NOMO-1 treated with dmso at 0.1 percent for 144 hours (cell line): ENCODE measurements at regions not wholly inside any gene's neighbourhood (a gene's known extent, or its start where the extent isn't known, plus 50 kb on each side); places are given as distances from the start of the nearest gene placed in this dataset.
"Not testable (repeated sequence)": the region's sequence is repeated elsewhere in the genome, so short reads cannot be mapped to it uniquely, and the experiment has no call there.

Experiments used
- DNase-seq: peaks from one replicate; lab custom pipeline; 2025; ENCODE audit not compliant: unreplicated experiment; lab: John Stamatoyannopoulos, UW

DNA sequence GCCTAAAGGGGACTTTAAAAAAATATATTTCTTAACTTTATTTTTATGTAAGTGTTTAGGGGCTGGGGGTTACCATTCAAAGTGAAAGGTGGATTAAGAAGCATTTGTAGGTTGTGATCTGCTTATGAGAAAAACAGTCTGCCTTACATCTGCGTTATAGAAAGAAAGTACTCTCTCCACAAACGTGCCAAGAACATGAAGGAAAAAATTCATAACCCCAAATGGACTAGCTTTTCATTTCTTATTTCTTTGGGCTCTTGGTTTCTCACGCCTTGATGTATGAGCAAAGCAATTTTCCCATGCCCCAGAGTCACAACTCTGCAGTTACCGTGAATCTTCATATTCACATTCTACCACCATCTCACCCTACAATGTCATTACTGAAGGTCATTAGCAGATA is 1165.1 kb upstream of the ADGRL4 start:
- DNase-seq, result no peak

DNA sequence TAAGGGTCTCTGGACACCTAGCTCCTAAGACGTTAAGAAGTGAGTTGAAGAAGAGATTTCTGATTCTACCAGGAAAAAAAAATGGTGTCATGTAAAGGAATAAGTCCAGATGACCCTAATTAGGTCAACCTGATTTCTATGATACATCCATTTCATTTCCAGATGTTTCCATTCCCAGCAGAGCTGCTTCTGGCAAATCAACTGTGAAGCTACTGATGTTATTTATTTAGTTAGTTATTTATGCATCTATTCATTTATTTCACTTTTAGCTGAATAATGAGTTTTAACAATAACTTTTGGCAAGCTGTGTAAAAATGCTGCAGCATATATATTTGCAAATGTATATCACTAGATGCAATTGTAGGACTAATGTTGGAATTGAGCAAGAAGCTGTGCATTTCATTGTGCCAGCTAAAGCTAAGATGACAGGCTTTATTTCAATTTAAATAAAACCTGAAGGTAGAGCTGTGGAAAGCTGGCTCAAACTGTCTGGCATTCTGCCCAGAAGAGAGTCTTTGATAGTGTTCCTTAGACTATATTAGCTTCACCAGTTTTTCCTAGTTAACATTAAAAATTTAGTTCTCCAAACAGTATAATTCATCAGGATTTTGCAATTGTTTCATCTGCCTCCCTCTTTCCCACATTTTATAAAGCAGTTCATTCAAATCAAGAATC is 1164.4 kb upstream of the ADGRL4 start:
- no peak for DNase-seq

DNA sequence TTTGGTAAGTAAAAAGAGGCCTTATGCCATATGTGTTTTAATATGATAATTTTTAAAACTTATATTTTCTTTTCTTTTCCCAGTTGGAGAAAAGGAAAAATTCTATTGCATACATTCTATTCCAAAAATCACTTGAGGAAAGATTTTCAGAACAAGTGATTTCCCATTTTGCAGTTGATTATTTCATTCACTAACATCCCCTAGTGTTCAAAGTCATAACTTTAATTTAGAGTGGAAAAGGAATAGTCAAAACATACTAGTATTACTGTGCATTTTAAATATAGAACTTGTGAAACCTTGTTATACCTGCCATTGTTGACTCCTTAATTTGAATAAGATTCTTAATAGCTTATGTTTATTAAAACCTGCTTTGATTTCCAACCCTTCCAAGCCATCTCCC is 1157.6 kb upstream of the ADGRL4 start:
- DNase-seq, result no peak

DNA sequence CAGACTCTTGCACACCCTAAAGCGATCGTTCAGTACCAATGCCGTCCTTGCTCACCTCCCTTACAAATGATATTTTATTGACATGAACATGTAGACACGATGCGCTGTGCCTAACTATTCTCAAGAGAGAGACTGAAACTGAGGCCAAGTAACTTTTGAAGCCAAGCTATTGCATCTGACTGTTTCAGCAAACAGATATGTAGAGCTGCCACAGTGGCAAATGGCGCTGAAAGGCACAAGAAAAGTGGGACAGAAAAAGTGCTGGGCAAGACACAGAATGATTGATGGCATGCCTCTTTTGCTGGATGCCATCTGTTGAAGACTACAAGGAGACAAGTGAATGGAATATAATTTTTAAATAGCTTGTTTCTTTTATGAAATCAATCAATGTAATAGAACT is 1157.2 kb upstream of the ADGRL4 start:
- no peak for DNase-seq

DNA sequence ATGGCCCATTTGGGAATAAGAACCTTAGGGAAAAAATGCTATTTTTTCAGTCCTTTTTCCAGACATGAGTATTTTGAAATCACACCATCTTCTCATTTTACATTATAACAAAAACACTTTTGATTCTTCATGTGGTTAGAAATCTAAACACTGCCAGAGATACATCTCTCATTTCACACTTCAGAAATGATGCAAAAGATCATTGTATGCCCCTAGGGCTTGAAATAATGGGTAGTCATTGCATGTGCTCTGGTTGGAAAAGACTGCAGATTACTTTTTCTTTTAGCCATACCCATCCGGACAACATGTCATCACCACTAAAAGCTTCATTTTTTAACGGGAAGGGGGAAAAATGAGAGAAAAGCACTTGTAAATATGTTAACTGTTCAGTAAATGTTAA is 1152.2 kb upstream of the ADGRL4 start:
- no peak for DNase-seq

DNA sequence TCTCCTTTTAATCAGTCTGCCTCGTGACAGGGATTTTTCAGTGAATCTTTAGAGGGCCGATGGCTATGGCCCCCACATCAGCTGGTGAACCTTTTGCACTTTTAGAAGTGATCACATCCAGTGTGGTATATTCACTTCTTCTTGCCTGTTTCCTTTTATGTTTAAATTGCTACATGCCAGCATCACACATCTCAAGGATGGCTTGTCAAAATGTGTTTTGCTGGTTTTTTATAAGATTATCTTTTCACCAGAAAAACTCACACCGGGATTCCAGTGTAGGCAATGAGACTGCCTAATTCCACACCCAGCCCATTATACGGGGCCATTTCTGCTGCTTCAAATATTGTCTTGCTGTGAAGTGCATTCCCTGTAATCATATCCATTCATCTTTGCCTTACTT is 1151.7 kb upstream of the ADGRL4 start:
- no peak for DNase-seq

DNA sequence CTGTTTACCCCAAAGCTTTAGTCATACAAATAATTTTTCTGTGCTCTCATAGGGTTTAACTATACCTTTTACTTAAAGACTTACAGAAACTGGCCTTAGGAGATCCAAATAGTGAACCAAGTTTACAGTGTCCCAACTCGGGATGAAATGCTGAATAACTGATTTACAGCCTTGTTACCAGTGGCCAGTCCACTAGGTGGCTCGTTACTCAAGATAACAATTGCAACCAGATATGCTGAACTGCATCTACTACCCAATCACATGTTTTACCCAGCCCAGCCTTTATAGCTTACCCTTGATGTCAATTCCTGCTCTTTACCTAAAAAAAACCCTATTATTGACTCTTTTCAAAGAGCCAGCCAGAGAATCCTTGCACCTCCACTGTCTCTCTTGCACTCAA is 1148.8 kb upstream of the ADGRL4 start:
- no peak for DNase-seq

DNA sequence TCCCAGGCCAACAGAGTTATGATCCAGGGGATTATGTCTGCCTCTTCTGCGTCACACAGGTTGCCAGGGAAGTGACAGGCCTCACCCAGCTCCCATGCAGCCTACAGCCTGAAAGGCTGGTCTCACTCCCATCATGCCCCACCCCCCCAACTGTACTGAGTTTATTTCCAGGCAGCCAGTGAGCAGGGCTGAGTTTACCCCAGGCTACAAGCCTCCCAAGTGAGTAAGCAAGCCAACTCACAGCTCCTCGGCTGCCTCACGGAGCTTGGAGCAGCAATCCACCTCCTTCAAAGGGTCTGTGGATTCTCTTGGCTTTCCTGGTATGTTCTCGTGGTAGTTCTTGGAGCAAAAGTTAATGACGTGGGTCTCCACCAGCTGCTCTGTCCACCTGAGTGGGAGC is 1147.6 kb upstream of the ADGRL4 start:
- DNase-seq, result no peak

DNA sequence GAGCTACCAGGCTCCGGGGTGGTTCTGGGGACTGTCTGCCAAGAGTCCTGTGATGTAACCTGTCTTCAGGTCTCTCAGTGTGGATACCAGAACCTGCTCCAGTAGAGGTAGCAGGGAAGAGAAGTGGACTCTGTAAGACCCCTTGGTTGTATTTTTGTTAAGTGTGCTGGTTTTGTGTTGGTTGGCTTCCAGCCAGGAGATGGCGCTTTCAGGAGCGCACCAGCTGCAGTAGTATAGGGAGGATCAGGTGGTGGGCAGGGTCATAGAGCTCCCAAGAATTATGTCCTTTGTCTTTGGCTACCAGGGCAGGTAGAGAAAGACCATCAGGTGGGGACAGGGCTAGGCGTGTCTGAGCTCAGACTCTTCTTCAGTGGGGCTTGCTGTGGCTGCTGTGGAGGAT is 1147.2 kb upstream of the ADGRL4 start:
- no peak for DNase-seq

DNA sequence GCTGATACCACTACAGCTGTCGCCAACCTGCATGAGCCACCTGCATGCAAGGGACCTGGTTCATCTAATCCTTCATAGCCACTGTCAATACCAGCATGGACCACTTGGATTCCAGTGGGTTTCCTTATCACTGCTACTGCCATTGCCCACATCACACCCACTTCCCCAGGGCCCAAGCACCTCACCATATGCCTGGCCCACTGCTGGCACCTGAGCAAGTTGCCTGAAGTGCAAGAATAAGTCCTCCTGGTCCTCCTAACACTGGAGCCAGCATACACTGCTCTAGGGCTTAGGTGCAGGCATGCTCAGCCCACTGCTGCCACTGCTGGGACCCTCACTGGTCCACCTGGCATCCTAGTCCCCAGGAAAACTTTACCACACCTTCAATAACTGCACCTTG is 1136.8 kb upstream of the ADGRL4 start:
- no peak for DNase-seq

DNA sequence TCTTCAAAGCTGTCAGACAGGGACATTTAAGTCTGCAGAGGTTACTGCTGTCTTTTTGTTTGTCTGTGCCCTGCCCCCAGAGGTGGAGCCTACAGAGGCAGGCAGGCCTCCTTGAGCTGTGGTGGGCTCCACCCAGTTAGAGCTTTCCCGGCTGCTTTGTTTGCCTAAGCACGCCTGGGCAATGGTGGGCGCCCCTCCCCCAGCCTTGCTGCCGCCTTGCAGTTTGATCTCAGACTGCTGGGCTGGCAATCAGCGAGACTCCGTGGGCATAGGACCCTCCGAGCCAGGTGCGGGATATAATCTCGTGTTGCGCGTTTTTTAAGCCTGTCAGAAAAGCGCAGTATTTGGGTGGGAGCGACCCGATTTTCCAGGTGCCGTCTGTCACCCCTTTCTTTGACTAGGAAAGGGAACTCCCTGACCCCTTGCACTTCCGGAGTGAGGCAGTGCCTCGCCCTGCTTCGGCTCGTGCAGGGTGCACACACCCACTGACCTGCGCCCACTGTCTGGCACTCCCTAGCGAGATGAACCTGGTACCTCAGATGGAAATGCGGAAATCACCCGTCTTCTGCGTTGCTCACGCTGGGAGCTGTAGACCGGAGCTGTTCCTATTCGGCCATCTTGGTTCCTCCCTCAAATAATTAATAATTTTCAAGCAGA is 1131.5 kb upstream of the ADGRL4 start:
- not testable (repeated sequence) for DNase-seq

DNA sequence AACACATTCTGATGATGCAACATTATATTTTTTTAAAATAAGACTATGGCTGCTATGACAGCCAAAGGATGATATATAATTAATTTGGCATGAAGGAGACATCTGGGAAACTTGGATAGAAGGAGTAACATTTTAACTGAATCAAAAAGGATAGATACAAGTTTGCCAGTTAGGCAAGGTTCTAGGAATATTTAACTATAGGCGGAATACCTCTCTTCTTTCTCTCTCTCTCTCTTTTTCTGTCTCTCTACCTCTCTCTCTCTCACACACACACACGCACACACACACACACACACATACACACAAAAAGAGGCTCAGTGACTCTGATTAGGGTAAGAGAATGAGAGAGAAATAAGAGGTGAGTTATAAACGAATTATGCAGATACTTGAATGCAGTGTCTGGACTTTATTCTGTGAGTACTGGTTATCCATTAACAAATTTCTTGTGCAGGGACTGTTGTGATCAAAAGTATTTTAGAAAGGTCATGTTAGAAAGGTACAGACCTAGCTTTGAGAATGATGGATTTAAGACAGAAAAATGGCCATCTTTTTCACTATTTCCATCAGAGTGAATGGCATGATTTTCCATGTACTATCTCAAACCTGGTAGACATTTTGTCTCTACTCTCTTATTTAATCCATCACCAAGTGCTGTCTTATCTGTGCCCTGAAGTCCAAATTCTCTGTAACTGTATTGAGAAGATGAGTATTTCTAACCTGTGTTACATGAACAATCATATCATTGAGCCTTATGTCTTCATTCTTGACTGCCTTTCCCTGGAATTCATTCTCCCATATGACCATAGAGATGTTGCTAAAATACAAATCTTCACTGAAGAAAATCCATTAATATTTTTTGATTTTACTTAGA is 1106.9 kb upstream of the ADGRL4 start:
- no peak for DNase-seq

DNA sequence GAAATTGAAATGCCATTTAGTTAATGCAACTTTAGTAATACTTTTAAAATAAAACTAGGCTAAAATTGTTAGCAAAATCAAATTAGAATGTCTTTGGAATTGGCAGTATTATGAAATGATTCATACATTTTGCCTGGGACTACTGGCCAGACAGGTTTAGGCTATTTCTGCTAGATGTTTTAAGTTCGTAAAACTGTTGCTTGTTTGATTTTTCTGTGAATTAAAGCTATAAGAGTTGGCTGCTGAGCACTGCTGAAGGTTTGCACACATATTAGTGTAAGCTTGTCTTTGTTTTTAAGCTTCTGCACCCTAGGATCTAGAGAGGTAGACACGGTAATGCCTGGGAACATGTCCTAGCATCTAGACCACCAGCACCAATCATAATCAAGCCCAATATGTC is 1094.6 kb upstream of the ADGRL4 start:
- no peak for DNase-seq

DNA sequence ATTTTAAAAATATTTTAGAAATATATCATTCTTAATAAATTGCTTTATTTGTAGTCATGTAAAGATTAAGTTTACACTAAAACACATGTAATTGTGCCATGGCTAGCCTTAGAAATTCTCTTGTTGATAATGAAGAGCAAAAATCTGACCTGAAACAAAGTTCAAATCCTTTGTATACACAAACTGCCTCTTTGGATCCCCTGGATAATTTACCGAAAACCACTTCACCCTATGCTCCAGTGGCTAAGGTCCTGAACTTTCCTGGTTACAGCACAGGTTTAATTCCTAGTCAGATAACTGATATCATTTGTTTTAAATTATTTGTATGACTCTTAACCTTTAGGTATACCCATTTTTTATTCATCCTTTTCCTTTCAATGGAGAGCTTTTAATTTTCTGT is 1093.2 kb upstream of the ADGRL4 start:
- no peak for DNase-seq

DNA sequence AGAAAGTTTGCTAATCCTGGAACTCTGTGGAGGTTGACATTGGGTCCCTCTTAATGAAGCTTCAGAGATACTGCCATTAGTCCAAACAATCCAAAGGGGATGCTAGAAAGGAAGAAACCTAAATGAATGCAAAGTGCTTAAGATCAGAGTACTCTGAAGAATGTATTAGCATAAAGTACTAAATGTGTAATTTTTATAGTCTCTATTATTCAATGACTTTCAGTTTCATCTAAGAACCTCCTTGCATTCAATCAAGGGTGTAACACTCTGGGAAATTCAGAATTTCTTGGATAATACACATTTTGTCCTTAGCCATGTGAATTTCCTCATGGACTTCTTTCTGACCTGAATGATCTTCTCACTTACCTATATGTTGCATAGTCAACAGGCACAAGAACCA is 1078.5 kb upstream of the ADGRL4 start:
- no peak for DNase-seq

DNA sequence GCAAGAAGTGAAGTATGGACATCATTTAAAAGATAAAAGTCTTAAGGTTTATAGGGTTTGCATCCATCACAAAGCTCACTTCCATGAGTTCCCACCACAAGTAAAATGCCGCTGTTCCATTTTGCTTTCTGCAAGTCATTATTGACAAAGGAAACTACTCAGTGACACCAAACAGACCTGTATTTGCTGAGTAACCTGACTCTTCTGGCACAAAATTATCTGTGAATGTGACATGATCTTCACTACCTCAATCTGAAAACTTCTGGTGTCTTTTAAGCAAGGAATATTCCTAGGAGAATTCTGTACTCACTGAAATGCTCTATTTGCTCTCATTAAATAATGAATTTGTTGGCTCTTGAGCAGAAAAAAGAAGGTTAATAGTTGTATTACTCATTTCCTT is 1077.4 kb upstream of the ADGRL4 start:
- no peak for DNase-seq

DNA sequence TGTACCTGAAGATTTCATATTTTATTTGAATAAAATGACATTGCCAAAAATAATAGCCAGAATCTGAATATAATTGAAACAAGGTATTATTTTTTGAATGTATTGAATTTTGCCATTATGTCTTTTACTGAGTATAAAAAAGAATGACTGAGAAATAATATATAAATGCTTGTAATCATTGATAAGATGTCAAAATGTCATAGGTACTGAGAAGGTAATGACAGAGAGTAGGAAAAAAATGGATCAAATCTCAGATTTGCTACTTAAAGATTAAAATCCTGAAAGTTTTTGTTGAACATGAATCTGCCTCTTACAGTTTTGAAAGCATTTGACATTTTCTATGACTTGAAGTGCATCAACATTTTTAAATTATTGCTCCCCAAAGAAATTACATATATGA is 1069.9 kb upstream of the ADGRL4 start:
- DNase-seq, result no peak

DNA sequence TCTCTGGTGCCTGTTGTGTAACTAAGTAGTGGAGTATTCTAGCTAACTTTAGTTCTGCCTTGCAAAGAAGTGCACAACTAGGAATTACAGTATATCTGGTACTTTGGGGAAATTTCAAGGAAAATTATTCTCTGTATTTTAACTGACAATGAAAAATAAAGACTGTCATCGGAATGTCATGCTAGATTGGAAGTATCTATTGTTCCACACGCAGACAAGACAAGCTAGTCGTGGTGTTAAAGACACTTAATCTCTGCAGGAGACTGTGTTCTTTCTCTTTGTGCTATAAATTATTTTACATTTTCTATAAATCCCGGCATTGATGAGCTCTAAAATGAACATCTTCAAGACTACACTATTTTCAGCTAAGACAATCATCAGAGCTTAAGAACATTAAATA is 1068.8 kb upstream of the ADGRL4 start:
- no peak for DNase-seq

DNA sequence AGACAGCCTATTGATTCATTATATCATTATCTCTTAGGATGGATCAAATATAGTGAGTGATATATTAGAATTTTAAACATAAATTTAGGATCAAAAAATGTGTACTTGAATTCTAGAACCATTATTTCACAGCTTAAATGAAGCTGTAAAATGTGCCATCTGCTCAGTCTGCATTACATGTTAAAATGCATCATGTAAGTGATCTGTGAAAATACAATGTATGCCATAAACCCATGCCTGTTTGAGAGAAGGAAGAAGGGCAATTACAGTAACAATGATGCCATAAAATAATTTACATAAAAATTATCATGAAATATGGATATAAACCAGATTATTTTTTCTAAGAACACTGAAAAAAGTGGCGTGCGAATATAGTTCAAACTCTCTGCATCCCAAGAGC is 1066.0 kb upstream of the ADGRL4 start:
- no peak for DNase-seq

DNA sequence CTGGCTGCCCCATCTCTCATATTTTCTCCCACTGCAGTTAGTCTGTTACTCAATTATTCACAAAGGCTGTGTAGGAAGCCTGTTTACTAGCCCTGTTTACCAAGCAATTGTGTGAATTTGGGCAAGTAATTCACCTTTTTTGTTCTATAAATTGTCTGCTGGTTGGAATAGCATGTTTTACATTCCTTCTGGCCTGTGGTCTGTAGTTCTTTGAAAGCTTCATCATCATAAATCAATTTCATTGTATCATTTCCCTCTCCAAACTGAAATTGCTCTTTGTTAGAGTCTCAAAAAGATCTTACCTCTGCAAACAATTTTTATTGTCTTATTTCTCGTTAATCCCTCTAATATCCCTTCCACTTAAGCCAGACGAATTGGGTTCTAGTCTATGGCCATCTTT is 1059.5 kb upstream of the ADGRL4 start:
- DNase-seq, result no peak

DNA sequence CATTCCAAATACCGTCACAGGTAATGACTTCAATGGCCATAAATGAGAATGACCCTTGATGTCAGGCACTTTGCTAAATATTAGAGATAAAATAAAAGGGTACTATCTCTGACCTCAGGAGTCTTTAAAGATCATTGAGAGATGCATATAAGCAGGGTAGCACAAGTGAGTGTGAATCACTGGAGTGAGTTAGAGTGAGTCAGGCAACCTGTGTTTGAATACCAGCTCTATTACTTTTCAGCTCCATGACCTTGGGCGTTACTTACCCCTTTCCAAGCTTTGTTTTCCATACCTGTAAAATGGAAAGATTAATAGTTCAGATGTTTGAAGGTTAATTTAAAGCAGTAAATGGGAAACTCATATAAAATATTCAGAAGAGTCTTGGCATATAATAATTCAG is 1058.0 kb upstream of the ADGRL4 start:
- DNase-seq, result no peak

DNA sequence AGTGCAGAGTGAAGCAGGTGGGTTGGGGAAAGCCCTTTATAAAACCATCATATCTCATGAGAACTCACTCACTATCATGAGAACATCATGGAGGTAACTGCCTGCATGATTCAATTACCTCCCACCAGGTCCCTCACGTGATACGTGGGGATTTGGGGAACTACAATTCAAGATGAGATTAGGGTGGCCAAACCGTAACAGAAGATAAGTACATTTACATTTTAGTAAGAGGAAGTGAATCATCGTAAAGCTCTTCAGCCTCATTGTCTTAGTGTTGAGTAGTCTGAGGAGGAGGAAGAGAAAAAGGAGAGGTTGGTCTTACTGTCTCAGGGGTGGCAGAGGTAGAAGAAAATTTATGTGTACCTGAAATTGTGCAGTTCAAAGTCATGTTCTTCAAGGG is 1053.4 kb upstream of the ADGRL4 start:
- DNase-seq, result no peak
